Superior temporal gyrus (tissue), 1 donor: ENCODE measurements at regions not wholly inside any gene's neighbourhood (a gene's known extent, or its start where the extent isn't known, plus 50 kb on each side); places are given as distances from the start of the nearest gene placed in this dataset.
"Not testable (repeated sequence)": the region's sequence is repeated elsewhere in the genome, so short reads cannot be mapped to it uniquely, and the experiment has no call there.

Experiments used
- DNase-seq: peaks from one replicate; pipeline ENCODE4 v3.0.0-alpha.2; 2016; ENCODE audit errors: extremely low spot score

DNA sequence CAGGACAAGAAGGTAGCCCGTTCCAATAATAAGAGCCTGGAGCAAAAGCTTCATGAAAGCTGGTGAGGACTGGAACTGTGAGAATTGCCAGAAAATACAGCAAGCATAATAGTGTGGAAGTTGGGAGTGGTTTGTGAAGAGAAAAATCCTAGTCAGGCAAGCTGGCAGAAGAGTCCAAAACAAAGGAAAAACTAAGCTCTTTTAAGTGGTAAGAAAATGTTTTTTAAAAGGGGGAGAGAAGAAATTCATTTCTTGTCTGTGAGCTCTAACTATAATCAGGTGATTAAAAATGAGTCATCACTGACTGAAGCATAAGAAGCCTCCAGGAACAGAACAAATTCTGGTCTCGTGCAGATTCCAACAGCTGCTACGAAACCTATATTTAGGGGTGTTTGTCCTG is 102.6 kb downstream of the CAAP1 start:
- peak; percentile 38 for DNase-seq

DNA sequence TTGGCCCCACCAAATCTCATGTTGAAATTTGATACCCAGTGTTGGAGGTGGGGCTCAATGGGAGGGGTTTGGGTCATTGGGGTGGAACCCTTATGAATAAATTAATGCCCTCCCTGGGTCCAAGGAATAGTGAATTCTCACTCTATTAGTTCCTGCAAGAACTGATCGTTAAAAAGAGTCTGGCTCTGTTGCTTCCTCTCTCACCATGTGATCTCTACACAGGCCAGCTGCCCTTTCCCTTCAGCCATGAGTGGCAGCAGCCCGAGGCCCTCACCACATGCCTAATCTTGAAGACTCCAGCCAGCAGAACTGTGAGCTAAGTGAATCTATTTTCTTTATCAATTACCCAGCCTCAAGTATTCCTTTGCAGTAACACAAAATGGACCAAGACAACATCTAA is 106.0 kb downstream of the CAAP1 start:
- DNase-seq, result no peak

- no peak for DNase-seq
Observed at GRCh38 chr9:26782899-26783298, 109.7 kb downstream of the CAAP1 start.

- no peak for DNase-seq
Observed at GRCh38 chr9:26781906-26782305, 110.7 kb downstream of the CAAP1 start.

GRCh38 chr9:26780307-26780706 is 112.3 kb downstream of the CAAP1 start:
- DNase-seq, result not testable (repeated sequence)

- DNase-seq, result no peak
Observed at GRCh38 chr9:26779062-26779461, 113.5 kb downstream of the CAAP1 start.

- DNase-seq, result no peak
Observed at GRCh38 chr9:26775391-26775790, 117.2 kb downstream of the CAAP1 start.

DNA sequence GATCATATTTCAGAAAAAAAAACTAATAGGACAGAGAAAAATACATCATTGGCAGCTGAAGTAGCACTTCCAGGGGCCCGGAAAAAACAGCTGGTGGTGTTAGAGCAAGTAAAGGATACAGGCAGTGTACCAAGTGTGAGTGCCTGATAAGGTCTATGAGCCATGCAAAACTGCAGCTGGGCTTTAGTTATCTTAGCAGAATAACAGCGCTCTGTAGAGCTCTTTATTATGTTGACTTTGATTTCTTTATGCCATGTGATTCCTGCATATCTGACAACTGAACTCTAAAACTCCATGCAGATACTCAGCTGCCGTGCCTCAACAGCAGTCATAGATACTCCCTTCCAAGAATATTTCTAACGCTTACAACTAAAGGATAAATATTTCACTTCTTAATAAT is 119.5 kb downstream of the CAAP1 start:
- DNase-seq, result no peak

DNA sequence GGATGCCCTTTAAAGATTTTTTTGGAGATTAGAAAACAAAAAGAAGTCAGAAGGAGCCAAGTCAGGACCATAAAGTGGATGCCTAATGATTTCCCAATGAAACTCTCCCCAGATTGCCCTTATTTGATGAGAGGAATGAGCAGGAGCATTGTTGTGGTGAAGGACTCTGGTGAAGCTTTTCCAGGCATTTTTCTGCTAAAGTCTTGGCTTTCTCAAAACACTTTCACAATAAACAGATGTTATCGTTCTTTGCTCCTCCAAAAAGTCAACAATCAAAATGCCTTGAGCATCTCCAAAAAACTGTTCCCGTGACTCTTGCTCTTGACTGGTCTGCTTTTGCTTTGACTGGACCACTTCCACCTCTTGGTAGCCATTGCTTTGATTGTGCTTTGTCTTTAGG is 121.8 kb downstream of the CAAP1 start:
- DNase-seq, result no peak

- DNase-seq, result no peak
Observed at GRCh38 chr9:26768145-26768544, 124.5 kb downstream of the CAAP1 start.

GRCh38 chr9:26760675-26761074 is 131.9 kb downstream of the CAAP1 start:
- DNase-seq, result no peak

DNA sequence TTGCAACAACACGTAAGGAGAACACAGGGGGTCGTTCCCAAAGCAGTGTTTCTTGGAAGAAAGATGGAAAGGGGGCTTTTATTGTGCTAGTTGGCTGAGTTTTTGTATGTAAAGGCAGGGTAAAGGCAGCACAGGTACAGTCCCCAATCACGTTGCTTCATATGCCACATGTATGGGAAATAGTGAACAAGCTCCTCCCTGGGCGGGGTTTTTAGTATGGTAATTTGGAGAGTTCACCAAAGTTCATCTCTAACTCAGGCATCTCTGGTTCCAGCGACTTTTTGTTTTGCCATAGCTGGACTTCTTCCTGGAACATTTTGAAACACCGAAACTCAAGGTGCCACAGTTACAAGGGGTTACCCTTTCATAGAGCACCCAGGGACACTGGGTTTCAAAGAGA is 133.9 kb downstream of the CAAP1 start:
- DNase-seq, result no peak

GRCh38 chr9:26756881-26757280 is 135.7 kb downstream of the CAAP1 start:
- no peak for DNase-seq

DNA sequence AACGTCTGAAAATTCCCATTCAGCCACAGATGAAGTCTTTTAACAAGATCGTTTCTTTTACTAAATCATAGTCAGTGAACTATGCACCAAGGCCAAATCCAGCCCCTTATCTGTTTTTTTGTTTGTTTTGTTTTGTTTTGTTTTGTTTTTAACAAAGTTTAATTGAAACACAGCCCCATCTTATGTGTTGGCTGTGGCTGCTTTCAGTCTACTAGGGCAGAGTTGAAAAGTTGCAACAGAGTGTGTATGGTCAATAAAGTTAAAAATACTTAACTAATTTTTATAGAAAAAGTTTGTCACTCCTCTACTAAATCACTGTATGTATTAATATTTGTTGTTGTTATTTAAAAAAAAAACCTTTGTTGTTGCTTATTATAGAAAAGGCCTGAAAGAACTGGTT is 137.1 kb downstream of the CAAP1 start:
- no peak for DNase-seq

DNA sequence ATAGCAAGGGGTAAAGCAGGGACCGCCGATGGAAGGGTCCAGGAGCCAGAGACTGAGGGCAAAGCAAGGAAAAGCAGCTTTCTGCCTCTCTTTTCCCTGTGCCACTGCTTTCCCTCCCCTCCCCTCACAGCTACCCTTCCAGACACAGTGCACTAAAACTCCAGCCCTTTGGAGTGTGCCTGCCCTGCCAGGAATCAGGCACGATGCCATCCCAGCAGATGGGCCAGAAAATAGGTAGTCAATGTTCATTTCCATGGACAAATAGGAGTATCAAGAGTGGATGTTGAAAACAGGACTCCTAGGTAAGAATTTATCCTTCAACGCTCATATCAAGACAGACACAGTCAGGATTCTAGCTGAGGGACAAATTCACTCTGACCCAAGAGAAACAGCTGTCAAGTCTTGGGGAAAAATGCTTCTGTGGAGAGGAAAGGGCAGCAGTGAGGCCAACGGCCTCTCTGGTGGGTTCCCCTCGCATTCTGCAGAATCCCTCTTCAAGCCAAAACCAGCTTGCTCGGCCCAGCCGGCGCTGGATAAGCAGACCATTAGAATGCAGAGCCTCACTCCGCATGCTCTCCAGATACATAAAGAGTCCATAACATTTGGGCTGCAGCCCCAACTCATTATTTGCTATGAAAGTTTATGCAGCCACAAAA is 138.0 kb downstream of the CAAP1 start:
- no peak for DNase-seq

DNA sequence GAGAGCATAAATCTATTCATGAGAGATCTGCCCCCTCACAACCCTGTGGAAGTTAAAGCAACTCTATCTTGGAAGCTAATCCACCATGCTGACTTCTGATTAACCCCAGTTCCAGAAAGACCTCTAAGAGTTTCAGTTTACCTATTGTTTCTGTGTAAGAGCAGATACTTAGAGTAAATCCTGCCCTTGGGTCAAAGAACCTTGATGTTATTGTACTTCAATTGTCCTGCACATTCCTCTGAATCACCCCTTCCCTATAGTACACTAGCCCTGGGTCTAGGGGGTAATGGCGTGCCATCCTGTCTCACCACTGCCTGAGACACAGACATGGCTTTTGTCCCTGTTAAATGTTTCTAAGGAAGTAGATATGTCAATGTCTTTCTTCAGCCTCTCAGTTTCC is 138.6 kb downstream of the CAAP1 start:
- no peak for DNase-seq

DNA sequence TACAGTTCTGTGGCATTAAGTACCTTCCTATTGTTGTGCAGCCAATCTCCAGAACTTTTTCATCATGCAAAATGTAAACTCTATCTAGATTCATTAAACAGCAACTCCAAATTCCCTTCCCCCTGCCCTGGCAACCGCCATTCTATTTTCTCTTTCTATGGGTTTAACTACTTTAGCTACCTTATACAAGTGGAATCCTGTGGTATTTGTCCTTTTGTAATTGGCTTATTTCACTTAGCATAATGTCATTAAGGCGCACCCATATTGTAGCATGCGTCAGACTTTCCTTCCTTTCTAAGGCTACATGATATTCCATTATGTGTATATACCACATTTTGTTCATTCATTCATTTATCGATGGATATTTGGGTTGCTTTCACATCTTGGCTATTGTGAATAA is 142.4 kb downstream of the CAAP1 start:
- DNase-seq, result no peak

GRCh38 chr9:26748449-26749058 is 144.0 kb downstream of the CAAP1 start:
- DNase-seq, result no peak

GRCh38 chr9:26747611-26748010 is 145.0 kb downstream of the CAAP1 start:
- DNase-seq, result no peak

- DNase-seq, result no peak
Observed at GRCh38 chr9:26746357-26747072, 146.1 kb downstream of the CAAP1 start.

DNA sequence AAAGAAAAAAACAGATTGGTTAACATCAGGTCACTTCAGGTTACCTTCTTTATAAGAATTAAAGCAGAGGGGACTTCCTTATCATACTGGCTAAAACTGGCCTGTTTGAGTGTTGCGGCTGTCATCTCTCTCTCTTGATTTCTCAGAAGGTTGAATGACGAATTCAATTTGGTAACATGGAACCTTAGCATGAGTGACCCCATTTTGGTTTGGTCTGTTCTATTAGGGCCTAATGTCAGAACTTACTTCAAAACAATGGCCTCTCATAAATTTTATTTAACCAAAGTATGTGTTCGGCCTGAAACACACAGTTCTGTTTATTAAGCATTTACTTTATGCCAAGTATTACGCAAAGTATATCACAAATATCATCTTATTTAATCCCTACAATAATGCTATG is 147.5 kb downstream of the CAAP1 start:
- DNase-seq, result no peak

DNA sequence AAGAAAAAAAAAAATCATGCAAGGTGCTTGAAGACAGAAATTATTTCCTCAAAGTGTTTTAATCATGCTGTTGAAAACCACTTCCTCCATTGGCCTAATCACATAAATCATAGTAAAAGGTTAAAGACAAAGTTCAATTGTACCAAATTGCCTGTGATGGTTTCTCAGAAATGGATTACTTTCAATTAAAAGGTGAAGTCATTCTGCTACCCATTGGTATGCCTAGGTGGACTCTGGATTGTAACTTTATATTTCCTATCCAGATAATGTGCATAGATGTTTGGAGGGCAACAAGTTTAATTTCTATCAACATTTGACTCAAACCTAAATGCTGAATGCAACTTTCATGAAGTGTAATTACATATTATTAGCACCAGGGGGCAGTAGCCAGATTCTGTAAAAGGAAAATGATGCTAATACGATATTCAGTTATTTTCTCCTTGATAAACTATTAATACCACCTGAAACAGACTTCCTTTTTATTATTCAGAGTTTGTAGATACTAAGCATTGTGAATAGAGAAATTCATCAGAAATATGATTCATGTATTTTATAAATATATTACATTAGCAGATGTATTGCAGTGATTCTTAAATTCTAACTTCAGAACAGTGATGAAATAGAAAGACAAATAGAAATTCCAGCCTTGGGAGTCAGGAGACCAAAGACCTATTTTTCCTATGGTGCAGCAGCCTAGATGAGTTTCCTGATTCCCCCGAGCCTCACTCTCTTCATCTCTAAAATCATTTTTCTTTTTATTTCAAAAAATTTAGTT is 148.2 kb downstream of the CAAP1 start:
- DNase-seq, result peak; percentile 53
